Cardiac septum (tissue), 1 donor: ENCODE measurements at regions not wholly inside any gene's neighbourhood (a gene's known extent, or its start where the extent isn't known, plus 50 kb on each side); places are given as distances from the start of the nearest gene placed in this dataset.
"Not testable (repeated sequence)": the region's sequence is repeated elsewhere in the genome, so short reads cannot be mapped to it uniquely, and the experiment has no call there.

Experiments used
- DNase-seq: peaks from one replicate; pipeline ENCODE4 v3.0.0-alpha.2; 2020; ENCODE audit warnings: low spot score
- intact Hi-C: fragments of 100-400 bp; cut with DNase I; formaldehyde crosslinking; loops from one replicate; pipeline ENCODE4 v1.14.0; 2022
- donor health status: DM: no; HTN: no; CAD: no.

- DNase-seq, intact Hi-C loops: not testable (repeated sequence)
Measured at GRCh38 chr20:25898663-25899062, 202.0 kb upstream of the ZNF337 start.

- DNase-seq, intact Hi-C loops: not testable (repeated sequence)
Measured at GRCh38 chr20:25879096-25879495, 182.4 kb upstream of the ZNF337 start.

GRCh38 chr20:25868650-25868979, 172.0 kb upstream of the ZNF337 start:
- intact Hi-C loops: loop anchor here (5.0 kb wide), 1 partner anchor 171 kb away; the partner anchor contains the start of gene ZNF337
- DNase-seq: not testable (repeated sequence)

- DNase-seq: no peak
- intact Hi-C loops: loop anchor here (5.0 kb wide), 1 partner anchor 171 kb away; the partner anchor contains the start of gene ZNF337
Measured at GRCh38 chr20:25867776-25868649, 171.4 kb upstream of the ZNF337 start.

- intact Hi-C loops: loop anchor here (5.0 kb wide), 1 partner anchor 170 kb away; the partner anchor contains the start of gene ZNF337
- DNase-seq: not testable (repeated sequence)
Measured at GRCh38 chr20:25867015-25867775, 170.5 kb upstream of the ZNF337 start.

GRCh38 chr20:25865715-25866656, 169.3 kb upstream of the ZNF337 start:
- DNase-seq: peak; percentile 86
- intact Hi-C loops: loop anchor here (5.0 kb wide), 1 partner anchor 169 kb away; the partner anchor contains the start of gene ZNF337

GRCh38 chr20:25864963-25865714, 168.5 kb upstream of the ZNF337 start:
- not testable (repeated sequence) for DNase-seq
- intact Hi-C loops: loop anchor here (5.0 kb wide), 1 partner anchor 168 kb away; the partner anchor contains the start of gene ZNF337

- DNase-seq: no peak
- intact Hi-C loops: no loop called here
Measured at GRCh38 chr20:25864326-25864962, 167.8 kb upstream of the ZNF337 start.

- intact Hi-C loops: no loop called here
- no peak for DNase-seq
Measured at GRCh38 chr20:25863536-25864325, 167.1 kb upstream of the ZNF337 start.

- DNase-seq: peak; percentile 93
- intact Hi-C loops: not testable (repeated sequence)
Measured at GRCh38 chr20:25862967-25863530, 166.4 kb upstream of the ZNF337 start.

GRCh38 chr20:25860531-25861150, 164.0 kb upstream of the ZNF337 start:
- DNase-seq: no peak
- intact Hi-C loops: no loop called here

GRCh38 chr20:25859649-25860530, 163.2 kb upstream of the ZNF337 start:
- DNase-seq: peak; percentile 92
- intact Hi-C loops: no loop called here

GRCh38 chr20:25858495-25859425, 162.1 kb upstream of the ZNF337 start:
- intact Hi-C loops: no loop called here
- DNase-seq: no peak

GRCh38 chr20:25857091-25857788, 160.6 kb upstream of the ZNF337 start:
- intact Hi-C loops: not testable (repeated sequence)
- DNase-seq: peak; percentile 63
